ENCODE measurements at regions not wholly inside any gene's neighbourhood (a gene's known extent, or its start where the extent isn't known, plus 50 kb on each side); places are given as distances from the start of the nearest gene placed in this dataset.

- TF ChIP-seq CTCF (conservative IDR thresholded peaks at IDR 0.05; ENCODE audit: low read depth in 2 of 2) = no peak
- no peak for TF ChIP-seq POLR2AphosphoS5 (IDR thresholded peaks at IDR 0.05; ENCODE audit: low read depth)
- TF ChIP-seq EZH2 (IDR thresholded peaks at IDR 0.05; ENCODE audit: low read depth, unreplicated experiment) = no peak
Observed at GRCh38 chr5:74382123-74382855, 258.2 kb downstream of the ENC1 start.

Data from GM23338 (cell line).